H1 (cell line): ENCODE measurements at regions not wholly inside any gene's neighbourhood (a gene's known extent, or its start where the extent isn't known, plus 50 kb on each side); places are given as distances from the start of the nearest gene placed in this dataset.

Experiments used
- CTCF ChIA-PET: fragments of 300-600 bp; sonication (Branson Sonifier 250); formaldehyde crosslinking; loops from one replicate; lab custom pipeline; 2021; ENCODE audit not compliant: partially characterized antibody; lab: Charles Lee
- POLR2A ChIA-PET: fragments of 300-600 bp; sonication (Branson Sonifier 250); formaldehyde crosslinking; loops from one replicate; lab custom pipeline; 2021; ENCODE audit warnings: inconsistent platforms; ENCODE audit not compliant: partially characterized antibody; lab: Charles Lee
- DNase-seq, 2 experiments: peaks; one replicate each; pipeline versions ENCODE4 v3.0.0 to v3.0.0-alpha.2; 2010 to 2022; ENCODE audit warnings: low spot score in 2 of 2, low read depth in 1 of 2, mixed read lengths in 1 of 2
- FAIRE-seq: peaks from 2 replicates; lab custom pipeline; 2011; peaks lifted over from hg19 to GRCh38; lab: Jason Lieb, UNC
- H2AFZ ChIP-seq: 2 replicates; pipeline ENCODE4 v1.8.1; 2012; ENCODE audit warnings: low read length, inconsistent platforms
- H2AK5ac ChIP-seq: 2 replicates; pipeline ENCODE4 v1.6.1; 2013; ENCODE audit warnings: low read depth, low read length
- H2BK120ac ChIP-seq: replicated peaks from 2 replicates; pipeline ENCODE3; 2013; ENCODE audit warnings: low read depth, low read length, inconsistent platforms
- H2BK12ac ChIP-seq: 2 replicates; pipeline ENCODE4 v1.6.1; 2013; ENCODE audit warnings: low read depth, low read length
- H2BK15ac ChIP-seq: 2 replicates; pipeline ENCODE4 v1.6.1; 2013; ENCODE audit warnings: low read length
- H2BK20ac ChIP-seq: 2 replicates; pipeline ENCODE4 v1.6.1; 2013; ENCODE audit warnings: low read length
- H2BK5ac ChIP-seq: 2 replicates; pipeline ENCODE4 v1.6.1; 2013; ENCODE audit warnings: low read depth, low read length
- H3K14ac ChIP-seq: 2 replicates; pipeline ENCODE4 v1.6.1; 2013; ENCODE audit warnings: inconsistent platforms; ENCODE audit not compliant: insufficient read length
- H3K18ac ChIP-seq: 2 replicates; pipeline ENCODE4 v1.6.1; 2013; ENCODE audit warnings: low read length; ENCODE audit errors: extremely low read depth
- H3K23ac ChIP-seq: 2 replicates; pipeline ENCODE4 v1.6.1; 2013; ENCODE audit warnings: inconsistent platforms; ENCODE audit not compliant: insufficient read length
- H3K23me2 ChIP-seq: 2 replicates; pipeline ENCODE4 v1.6.1; 2013; ENCODE audit warnings: low read depth, low read length
- H3K27ac ChIP-seq: 2 replicates; pipeline ENCODE4 v1.6.1; 2011; ENCODE audit warnings: low read depth, low read length, inconsistent platforms
- H3K27me3 ChIP-seq, 4 experiments: replicated peaks in 1 of 4; 1 replicate in 1 of 4; 2 replicates in 3 of 4; pipeline versions ENCODE4 v1.6.1 to v1.8.1; 2011 to 2013; ENCODE audit warnings: low read length in 3 of 4, mild to moderate bottlenecking in 3 of 4, inconsistent platforms in 2 of 4, mixed read lengths in 2 of 4, moderate library complexity in 1 of 4; ENCODE audit not compliant: control insufficient read depth in 3 of 4, insufficient read depth in 3 of 4; ENCODE audit errors: extremely low read depth in 1 of 4
- H3K36me3 ChIP-seq, 4 experiments: 2 replicates each; pipeline versions ENCODE4 v1.6.1 to v1.8.1; 2011 to 2013; ENCODE audit warnings: mild to moderate bottlenecking in 4 of 4, low read length in 3 of 4, moderate library complexity in 2 of 4, control low read depth in 1 of 4, inconsistent platforms in 1 of 4; ENCODE audit not compliant: insufficient read depth in 4 of 4, control insufficient read depth in 2 of 4
- H3K4ac ChIP-seq: replicated peaks from 2 replicates; pipeline ENCODE3; 2013; ENCODE audit warnings: low read length, low read depth, mixed read lengths, inconsistent platforms; ENCODE audit not compliant: insufficient read length
- H3K4me1 ChIP-seq, 4 experiments: replicated peaks in 1 of 4; 1 replicate in 1 of 4; 2 replicates in 3 of 4; pipeline versions ENCODE4 v1.6.1 to v1.8.1; 2011 to 2013; ENCODE audit warnings: low read length in 3 of 4, inconsistent platforms in 2 of 4, mixed read lengths in 1 of 4; ENCODE audit not compliant: insufficient read depth in 4 of 4, control insufficient read depth in 3 of 4
- H3K4me2 ChIP-seq, 2 experiments: 2 replicates each; pipeline versions ENCODE4 v1.6.1 to v1.8.1; 2011 to 2013; ENCODE audit warnings: low read depth in 2 of 2, low read length in 2 of 2, control low read depth in 1 of 2, inconsistent platforms in 1 of 2, mild to moderate bottlenecking in 1 of 2; ENCODE audit not compliant: insufficient read depth in 1 of 2
- H3K4me3 ChIP-seq, 4 experiments: fragments of 200-600, 300-600 bp in 1 of 4; sonication (generic), shearing (Covaris generic), sonication (Bioruptor Twin) in 1 of 4; 2 replicates each; pipeline versions ENCODE4 v1.5.1 to v1.8.1; 2011 to 2016; ENCODE audit warnings: low read length in 4 of 4, low read depth in 3 of 4, control low read depth in 2 of 4, inconsistent platforms in 2 of 4, mild to moderate bottlenecking in 2 of 4, mixed read lengths in 1 of 4, moderate library complexity in 1 of 4; ENCODE audit not compliant: insufficient read depth in 2 of 4; ENCODE audit errors: extremely low read depth in 1 of 4
- H3K56ac ChIP-seq: replicated peaks from 2 replicates; pipeline ENCODE3; 2013; ENCODE audit warnings: low read depth, mild to moderate bottlenecking, mixed read lengths, low read length, inconsistent platforms; ENCODE audit not compliant: insufficient read length
- H3K79me1 ChIP-seq: 2 replicates; pipeline ENCODE4 v1.6.1; 2013; ENCODE audit warnings: low read depth, low read length, control low read depth
- H3K79me2 ChIP-seq, 2 experiments: 2 replicates each; pipeline versions ENCODE4 v1.6.1 to v1.8.1; 2012 to 2013; ENCODE audit warnings: low read length in 2 of 2, mild to moderate bottlenecking in 2 of 2, inconsistent platforms in 1 of 2; ENCODE audit not compliant: insufficient read depth in 2 of 2, control insufficient read depth in 1 of 2
- H3K9ac ChIP-seq, 4 experiments: replicated peaks in 1 of 4; 1 replicate in 1 of 4; 2 replicates in 3 of 4; pipeline versions ENCODE4 v1.6.1 to v1.8.1; 2011 to 2013; ENCODE audit warnings: low read depth in 3 of 4, low read length in 3 of 4, control low read depth in 2 of 4, mild to moderate bottlenecking in 2 of 4, moderate library complexity in 2 of 4, inconsistent platforms in 1 of 4; ENCODE audit errors: extremely low read depth in 1 of 4
- H3K9me3 ChIP-seq, 2 experiments: 2 replicates each; pipeline versions ENCODE4 v1.6.1 to v1.8.1; 2012 to 2013; ENCODE audit warnings: mild to moderate bottlenecking in 2 of 2, moderate library complexity in 2 of 2, control low read depth in 1 of 2, inconsistent platforms in 1 of 2, low read depth in 1 of 2, low read length in 1 of 2, mixed read lengths in 1 of 2; ENCODE audit not compliant: insufficient read depth in 2 of 2
- H4K20me1 ChIP-seq, 2 experiments: replicated peaks in 1 of 2; 2 replicates each; pipeline versions ENCODE3 to v1.8.1; 2011 to 2013; ENCODE audit warnings: inconsistent platforms in 2 of 2, low read length in 2 of 2, mild to moderate bottlenecking in 1 of 2; ENCODE audit not compliant: insufficient read depth in 2 of 2, control insufficient read depth in 1 of 2
- H4K5ac ChIP-seq: 2 replicates; pipeline ENCODE4 v1.6.1; 2013; ENCODE audit warnings: low read length, low read depth, mixed read lengths, inconsistent platforms; ENCODE audit not compliant: insufficient read length
- H4K8ac ChIP-seq: 2 replicates; pipeline ENCODE4 v1.8.0; 2013; ENCODE audit warnings: mild to moderate bottlenecking, moderate library complexity, low read length, inconsistent platforms; ENCODE audit not compliant: insufficient read depth; ENCODE audit errors: extremely low read depth
- H4K91ac ChIP-seq: replicated peaks from 2 replicates; pipeline ENCODE3; 2013; ENCODE audit warnings: low read length, mixed read lengths, inconsistent platforms; ENCODE audit not compliant: insufficient read length
- CTBP2 ChIP-seq: IDR thresholded peaks from 2 replicates; pipeline ENCODE4 v1.7.0; 2011; ENCODE audit warnings: borderline replicate concordance, mild to moderate bottlenecking, moderate library complexity, mixed read lengths, low read length; ENCODE audit not compliant: insufficient read depth, insufficient read length
- EP300 ChIP-seq, 2 experiments: IDR thresholded peaks; 1 replicate in 1 of 2; 2 replicates in 1 of 2; pipeline ENCODE4 v1.6.1; 2011 to 2012; ENCODE audit warnings: low read depth in 2 of 2, low read length in 2 of 2, mild to moderate bottlenecking in 2 of 2, borderline replicate concordance in 1 of 2, inconsistent platforms in 1 of 2, moderate library complexity in 1 of 2
- KDM1A ChIP-seq: fragments of 200-600, 300-600 bp; sonication (generic); IDR thresholded peaks from 2 replicates; pipeline ENCODE4 v1.7.1; 2016; ENCODE audit warnings: mild to moderate bottlenecking, low read length, borderline replicate concordance
- MAFK ChIP-seq: IDR thresholded peaks from 2 replicates; pipeline ENCODE4 v1.6.1; 2012; ENCODE audit warnings: low read depth, mild to moderate bottlenecking, improper control_type of control experiment, low read length
- SIX5 ChIP-seq: IDR thresholded peaks from 2 replicates; pipeline ENCODE4 v1.6.1; 2011; ENCODE audit warnings: mild to moderate bottlenecking, low read depth, low read length
- SP2 ChIP-seq: IDR thresholded peaks from 2 replicates; pipeline ENCODE4 v1.6.1; 2012; ENCODE audit warnings: mild to moderate bottlenecking, low read length, inconsistent platforms
- SP4 ChIP-seq: IDR thresholded peaks from 2 replicates; pipeline ENCODE4 v1.6.1; 2012; ENCODE audit warnings: low read length, inconsistent platforms
- SRF ChIP-seq: IDR thresholded peaks from 2 replicates; pipeline ENCODE4 v1.6.1; 2011; ENCODE audit warnings: mild to moderate bottlenecking, low read depth, low read length, moderate library complexity
- TBP ChIP-seq: IDR thresholded peaks from 2 replicates; pipeline ENCODE4 v1.6.1; 2011; ENCODE audit warnings: low read depth, low read length, improper control_type of control experiment
- ZNF274 ChIP-seq: IDR thresholded peaks from 2 replicates; pipeline ENCODE4 v1.7.0; 2012; ENCODE audit warnings: low read length, borderline replicate concordance; ENCODE audit errors: extremely low read depth
- WGBS, 2 experiments: shearing (Covaris generic) in 1 of 2; methylation state at CpG; one replicate each; pipeline versions ENCODE4 v1.1.6 to v1.1.7; 2013 to 2015; ENCODE audit warnings: low lambda C conversion rate in 2 of 2, mixed read lengths in 2 of 2, inconsistent platforms in 1 of 2, low coverage in 1 of 2, missing lambda C conversion rate in 1 of 2; ENCODE audit not compliant: insufficient replicate concordance in 2 of 2, insufficient coverage in 1 of 2, insufficient read length in 1 of 2; ENCODE audit errors: extremely low coverage in 1 of 2, missing lambda C conversion rate in 1 of 2; 5-methylcytosine and 5-hydroxymethylcytosine counted together
- TF ChIP-seq, protein P1 (sequence below), 3 experiments: IDR thresholded peaks; 1 replicate in 2 of 3; 2 replicates in 1 of 3; pipeline versions ENCODE4 v1.5.1 to v1.6.1; 2011; ENCODE audit warnings: low read length in 3 of 3, mild to moderate bottlenecking in 3 of 3, inconsistent platforms in 2 of 3, low read depth in 1 of 3, moderate library complexity in 1 of 3; ENCODE audit not compliant: insufficient read depth in 1 of 3; ENCODE audit errors: control extremely low read depth in 1 of 3
- TF ChIP-seq, protein P2 (sequence below): IDR thresholded peaks from 2 replicates; pipeline ENCODE4 v1.6.1; 2012; ENCODE audit warnings: inconsistent platforms

GRCh38 chr7:9250876-9251275 lies 817.5 kb downstream of the NXPH1 start:
- H4K8ac ChIP-seq = peak overlapping the region; percentile 80; the same call in 1 of the 2 replicates
- peak overlapping the region; percentile 22; the same call in 1 of the 2 replicates for H2AFZ ChIP-seq
- no peaks in the 10 kb centered on the region for H3K79me1 ChIP-seq
- FAIRE-seq (no peak), DNase-seq (no peak)
- H3K79me2 ChIP-seq = no peaks in the 10 kb centered on the region
- H2AK5ac ChIP-seq = no peak overlapping the region
- 84% methylated on average over 4 of the region's 4 CpGs; no CpG with 5 or more reads in 1 of the 2 experiments for WGBS, 2 experiments
- no peak overlapping the region for H3K4me2 ChIP-seq
- H3K18ac ChIP-seq = no peak overlapping the region
- H2BK5ac ChIP-seq = no peak overlapping the region
- H3K27me3 ChIP-seq = no peaks in the 10 kb centered on the region
- H2BK12ac ChIP-seq = no peak overlapping the region
- H3K9me3 ChIP-seq = no peaks in the 10 kb centered on the region
- H3K36me3 ChIP-seq = no peaks in the 10 kb centered on the region
- H3K9ac ChIP-seq = no peak overlapping the region
- POLR2A ChIA-PET = no interaction called here
- no peak overlapping the region for H3K27ac ChIP-seq
- no peak overlapping the region for H3K4me3 ChIP-seq
- peaks cover 0 to 3% (median 0%) of the 10 kb centered on the region in 4 experiments; a peak in 2 of 7 replicates for H3K4me1 ChIP-seq
- H3K23me2 ChIP-seq = no peaks in the 10 kb centered on the region
- no peak overlapping the region for H4K91ac ChIP-seq
- CTCF ChIA-PET = no interaction called here
- H3K56ac ChIP-seq = no peak overlapping the region
- H4K20me1 ChIP-seq = no peaks in the 10 kb centered on the region
- H3K23ac ChIP-seq = no peak overlapping the region
- H2BK120ac ChIP-seq = no peak overlapping the region
- H2BK20ac ChIP-seq = no peak overlapping the region
- H3K4ac ChIP-seq = no peak overlapping the region
- no peak overlapping the region for H4K5ac ChIP-seq
- no peak overlapping the region for H3K14ac ChIP-seq
- H2BK15ac ChIP-seq = no peak overlapping the region
- no peak for TF ChIP-seq ZNF274
- TF ChIP-seq, protein P1, sequence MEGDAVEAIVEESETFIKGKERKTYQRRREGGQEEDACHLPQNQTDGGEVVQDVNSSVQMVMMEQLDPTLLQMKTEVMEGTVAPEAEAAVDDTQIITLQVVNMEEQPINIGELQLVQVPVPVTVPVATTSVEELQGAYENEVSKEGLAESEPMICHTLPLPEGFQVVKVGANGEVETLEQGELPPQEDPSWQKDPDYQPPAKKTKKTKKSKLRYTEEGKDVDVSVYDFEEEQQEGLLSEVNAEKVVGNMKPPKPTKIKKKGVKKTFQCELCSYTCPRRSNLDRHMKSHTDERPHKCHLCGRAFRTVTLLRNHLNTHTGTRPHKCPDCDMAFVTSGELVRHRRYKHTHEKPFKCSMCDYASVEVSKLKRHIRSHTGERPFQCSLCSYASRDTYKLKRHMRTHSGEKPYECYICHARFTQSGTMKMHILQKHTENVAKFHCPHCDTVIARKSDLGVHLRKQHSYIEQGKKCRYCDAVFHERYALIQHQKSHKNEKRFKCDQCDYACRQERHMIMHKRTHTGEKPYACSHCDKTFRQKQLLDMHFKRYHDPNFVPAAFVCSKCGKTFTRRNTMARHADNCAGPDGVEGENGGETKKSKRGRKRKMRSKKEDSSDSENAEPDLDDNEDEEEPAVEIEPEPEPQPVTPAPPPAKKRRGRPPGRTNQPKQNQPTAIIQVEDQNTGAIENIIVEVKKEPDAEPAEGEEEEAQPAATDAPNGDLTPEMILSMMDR (IDR thresholded peaks at IDR 0.05; ENCODE audit: control extremely low read depth in 1 of 3, insufficient read depth in 1 of 3, low read depth in 1 of 3, low read length in 3 of 3) = no peak
- no peak for TF ChIP-seq MAFK
- TF ChIP-seq CTBP2 = no peak
- TF ChIP-seq SP4 = no peak
- TF ChIP-seq EP300 (IDR thresholded peaks at IDR 0.05; ENCODE audit: borderline replicate concordance in 1 of 2, low read depth in 2 of 2, low read length in 2 of 2) = no peak
- TF ChIP-seq KDM1A = no peak
- TF ChIP-seq, protein P2, sequence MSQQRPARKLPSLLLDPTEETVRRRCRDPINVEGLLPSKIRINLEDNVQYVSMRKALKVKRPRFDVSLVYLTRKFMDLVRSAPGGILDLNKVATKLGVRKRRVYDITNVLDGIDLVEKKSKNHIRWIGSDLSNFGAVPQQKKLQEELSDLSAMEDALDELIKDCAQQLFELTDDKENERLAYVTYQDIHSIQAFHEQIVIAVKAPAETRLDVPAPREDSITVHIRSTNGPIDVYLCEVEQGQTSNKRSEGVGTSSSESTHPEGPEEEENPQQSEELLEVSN = no peak
- no peak for TF ChIP-seq SRF
- TF ChIP-seq SP2 = no peak
- no peak for TF ChIP-seq SIX5
- no peak for TF ChIP-seq TBP
